Liver (tissue), 8 donors: ENCODE measurements at regions not wholly inside any gene's neighbourhood (a gene's known extent, or its start where the extent isn't known, plus 50 kb on each side); places are given as distances from the start of the nearest gene placed in this dataset.

Experiments
- DNase-seq: peaks from one replicate; pipeline ENCODE4 v3.0.0-alpha.2; 2017; ENCODE audit warnings: low spot score
- H3K27ac ChIP-seq, 2 donors: one replicate each; pipeline ENCODE4 v1.7.0; 2013; ENCODE audit warnings: inconsistent platforms in 2 of 2, low read length in 2 of 2, control low read depth in 1 of 2, low read depth in 1 of 2, mild to moderate bottlenecking in 1 of 2
- H3K27me3 ChIP-seq, 4 donors: one replicate each; pipeline versions ENCODE4 v1.6.1 to v1.7.0; 2013; ENCODE audit warnings: low read length in 3 of 4, inconsistent platforms in 1 of 4, mild to moderate bottlenecking in 1 of 4, moderate library complexity in 1 of 4; ENCODE audit not compliant: control insufficient read depth in 4 of 4, insufficient read depth in 4 of 4
- H3K36me3 ChIP-seq, 4 donors: one replicate each; pipeline versions ENCODE4 v1.6.1 to v1.7.0; 2013; ENCODE audit warnings: low read length in 3 of 4, mild to moderate bottlenecking in 3 of 4, low read depth in 1 of 4, moderate library complexity in 1 of 4; ENCODE audit not compliant: control insufficient read depth in 4 of 4, insufficient read depth in 3 of 4
- H3K4me1 ChIP-seq, 4 donors: one replicate each; pipeline versions ENCODE4 v1.6.1 to v1.7.0; 2013; ENCODE audit warnings: low read length in 3 of 4, mild to moderate bottlenecking in 3 of 4, moderate library complexity in 1 of 4; ENCODE audit not compliant: control insufficient read depth in 4 of 4, insufficient read depth in 4 of 4
- H3K4me3 ChIP-seq, 3 donors: one replicate each; pipeline versions ENCODE4 v1.6.1 to v1.7.0; 2013; ENCODE audit warnings: low read length in 3 of 3, control low read depth in 1 of 3, low read depth in 1 of 3, mild to moderate bottlenecking in 1 of 3
- H3K9ac ChIP-seq, 2 donors: one replicate each; pipeline ENCODE4 v1.7.0; 2013; ENCODE audit warnings: low read length in 2 of 2, mild to moderate bottlenecking in 2 of 2, moderate library complexity in 2 of 2, control low read depth in 1 of 2, low read depth in 1 of 2
- H3K9me3 ChIP-seq, 4 donors: one replicate each; pipeline versions ENCODE4 v1.6.1 to v1.7.0; 2013; ENCODE audit warnings: low read length in 3 of 4; ENCODE audit not compliant: control insufficient read depth in 4 of 4
- FOXA1 ChIP-seq: IDR thresholded peaks from 2 replicates; pipeline ENCODE4 v1.6.1; 2016; ENCODE audit warnings: antibody characterized with exemption
- GABPA ChIP-seq, 2 donors: IDR thresholded peaks in 1 of 2; conservative IDR thresholded peaks in 1 of 2; 2 replicates each; pipeline ENCODE4 v1.6.1; 2016; ENCODE audit warnings: antibody characterized with exemption in 2 of 2, mild to moderate bottlenecking in 1 of 2, moderate library complexity in 1 of 2
- HNF4A ChIP-seq, 2 donors: conservative IDR thresholded peaks; 2 replicates each; pipeline ENCODE4 v1.6.1; 2016; ENCODE audit warnings: antibody characterized with exemption in 2 of 2, mild to moderate bottlenecking in 2 of 2
- JUND ChIP-seq, 2 donors: IDR thresholded peaks; 2 replicates each; pipeline ENCODE4 v1.6.1; 2016; ENCODE audit warnings: antibody characterized with exemption in 2 of 2
- NR2F2 ChIP-seq: IDR thresholded peaks from 2 replicates; pipeline ENCODE4 v1.6.1; 2016; ENCODE audit warnings: antibody characterized with exemption
- RAD21 ChIP-seq, 2 donors: IDR thresholded peaks; 2 replicates each; pipeline ENCODE4 v1.6.1; 2016; ENCODE audit warnings: antibody characterized with exemption in 2 of 2, mild to moderate bottlenecking in 2 of 2
- RXRA ChIP-seq, 2 donors: IDR thresholded peaks; 2 replicates each; pipeline ENCODE4 v1.6.1; 2017 to 2018; ENCODE audit warnings: antibody characterized with exemption in 2 of 2, mild to moderate bottlenecking in 1 of 2
- SP1 ChIP-seq: IDR thresholded peaks from 2 replicates; pipeline ENCODE4 v1.6.1; 2018; ENCODE audit warnings: antibody characterized with exemption, mild to moderate bottlenecking
- TAF1 ChIP-seq: conservative IDR thresholded peaks from 2 replicates; pipeline ENCODE4 v1.6.1; 2016; ENCODE audit warnings: antibody characterized with exemption, mild to moderate bottlenecking
- YY1 ChIP-seq: IDR thresholded peaks from 2 replicates; pipeline ENCODE4 v1.6.1; 2016; ENCODE audit warnings: antibody characterized with exemption, mild to moderate bottlenecking
- WGBS: extraction: QIAGEN DNeasy Blood & Tissue Kit; methylation state at CpG from one replicate; pipeline ENCODE4 v1.1.7; 2013; 5-methylcytosine and 5-hydroxymethylcytosine counted together
- TF ChIP-seq, protein P1 (sequence below): IDR thresholded peaks from 2 replicates; pipeline ENCODE4 v1.6.1; 2016; ENCODE audit warnings: antibody characterized with exemption
- TF ChIP-seq, protein P2 (sequence below): IDR thresholded peaks from 2 replicates; pipeline ENCODE4 v1.6.1; 2016; ENCODE audit warnings: antibody characterized with exemption
- TF ChIP-seq, protein P3 (sequence below): fragments of 150-350 bp; IDR thresholded peaks from 2 replicates; pipeline ENCODE4 v1.5.1; 2017; ENCODE audit warnings: improper control_type of control experiment, low read depth, low read length; ENCODE audit not compliant: missing input control
- TF ChIP-seq, protein P4 (sequence below): IDR thresholded peaks from 2 replicates; pipeline ENCODE4 v1.6.1; 2016; ENCODE audit warnings: antibody characterized with exemption
- TF ChIP-seq, protein P5 (sequence below): IDR thresholded peaks from 2 replicates; pipeline ENCODE4 v1.6.1; 2016; ENCODE audit warnings: antibody characterized with exemption, mild to moderate bottlenecking
- donor health status: healthy.
- donor health status: healthy.
- donor health status: healthy.
- donor health status: healthy.
- donor health status: healthy.

DNA sequence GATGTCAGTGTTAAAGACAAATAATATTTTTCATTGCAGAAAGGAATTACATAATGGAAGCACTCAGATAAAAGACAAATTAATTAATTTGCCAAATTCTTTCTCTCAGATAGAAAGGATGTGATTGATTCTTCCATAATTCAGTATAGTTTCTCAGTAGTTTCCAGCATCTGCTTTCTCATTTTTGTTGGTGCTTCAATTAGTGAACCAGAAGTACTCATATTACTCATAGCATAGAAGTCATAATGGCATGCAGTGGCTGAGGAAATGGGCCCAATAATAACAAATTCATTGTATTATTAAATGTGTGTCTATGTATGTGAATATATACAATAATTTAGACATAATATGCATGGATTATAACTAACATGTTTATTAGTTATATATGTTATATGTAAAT lies 393.3 kb upstream of the TRAM1L1 start:
- H3K36me3 ChIP-seq, result no peaks in the 10 kb centered on the region
- TF ChIP-seq YY1, result no peak
- no peak for TF ChIP-seq FOXA1
- TF ChIP-seq, protein P1, sequence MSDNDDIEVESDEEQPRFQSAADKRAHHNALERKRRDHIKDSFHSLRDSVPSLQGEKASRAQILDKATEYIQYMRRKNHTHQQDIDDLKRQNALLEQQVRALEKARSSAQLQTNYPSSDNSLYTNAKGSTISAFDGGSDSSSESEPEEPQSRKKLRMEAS, result no peak
- TF ChIP-seq, protein P2, sequence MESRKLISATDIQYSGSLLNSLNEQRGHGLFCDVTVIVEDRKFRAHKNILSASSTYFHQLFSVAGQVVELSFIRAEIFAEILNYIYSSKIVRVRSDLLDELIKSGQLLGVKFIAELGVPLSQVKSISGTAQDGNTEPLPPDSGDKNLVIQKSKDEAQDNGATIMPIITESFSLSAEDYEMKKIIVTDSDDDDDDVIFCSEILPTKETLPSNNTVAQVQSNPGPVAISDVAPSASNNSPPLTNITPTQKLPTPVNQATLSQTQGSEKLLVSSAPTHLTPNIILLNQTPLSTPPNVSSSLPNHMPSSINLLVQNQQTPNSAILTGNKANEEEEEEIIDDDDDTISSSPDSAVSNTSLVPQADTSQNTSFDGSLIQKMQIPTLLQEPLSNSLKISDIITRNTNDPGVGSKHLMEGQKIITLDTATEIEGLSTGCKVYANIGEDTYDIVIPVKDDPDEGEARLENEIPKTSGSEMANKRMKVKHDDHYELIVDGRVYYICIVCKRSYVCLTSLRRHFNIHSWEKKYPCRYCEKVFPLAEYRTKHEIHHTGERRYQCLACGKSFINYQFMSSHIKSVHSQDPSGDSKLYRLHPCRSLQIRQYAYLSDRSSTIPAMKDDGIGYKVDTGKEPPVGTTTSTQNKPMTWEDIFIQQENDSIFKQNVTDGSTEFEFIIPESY, result no peak
- TF ChIP-seq, protein P3, sequence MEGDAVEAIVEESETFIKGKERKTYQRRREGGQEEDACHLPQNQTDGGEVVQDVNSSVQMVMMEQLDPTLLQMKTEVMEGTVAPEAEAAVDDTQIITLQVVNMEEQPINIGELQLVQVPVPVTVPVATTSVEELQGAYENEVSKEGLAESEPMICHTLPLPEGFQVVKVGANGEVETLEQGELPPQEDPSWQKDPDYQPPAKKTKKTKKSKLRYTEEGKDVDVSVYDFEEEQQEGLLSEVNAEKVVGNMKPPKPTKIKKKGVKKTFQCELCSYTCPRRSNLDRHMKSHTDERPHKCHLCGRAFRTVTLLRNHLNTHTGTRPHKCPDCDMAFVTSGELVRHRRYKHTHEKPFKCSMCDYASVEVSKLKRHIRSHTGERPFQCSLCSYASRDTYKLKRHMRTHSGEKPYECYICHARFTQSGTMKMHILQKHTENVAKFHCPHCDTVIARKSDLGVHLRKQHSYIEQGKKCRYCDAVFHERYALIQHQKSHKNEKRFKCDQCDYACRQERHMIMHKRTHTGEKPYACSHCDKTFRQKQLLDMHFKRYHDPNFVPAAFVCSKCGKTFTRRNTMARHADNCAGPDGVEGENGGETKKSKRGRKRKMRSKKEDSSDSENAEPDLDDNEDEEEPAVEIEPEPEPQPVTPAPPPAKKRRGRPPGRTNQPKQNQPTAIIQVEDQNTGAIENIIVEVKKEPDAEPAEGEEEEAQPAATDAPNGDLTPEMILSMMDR, result no peak
- TF ChIP-seq, protein P4, sequence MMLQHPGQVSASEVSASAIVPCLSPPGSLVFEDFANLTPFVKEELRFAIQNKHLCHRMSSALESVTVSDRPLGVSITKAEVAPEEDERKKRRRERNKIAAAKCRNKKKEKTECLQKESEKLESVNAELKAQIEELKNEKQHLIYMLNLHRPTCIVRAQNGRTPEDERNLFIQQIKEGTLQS, result no peak

DNA sequence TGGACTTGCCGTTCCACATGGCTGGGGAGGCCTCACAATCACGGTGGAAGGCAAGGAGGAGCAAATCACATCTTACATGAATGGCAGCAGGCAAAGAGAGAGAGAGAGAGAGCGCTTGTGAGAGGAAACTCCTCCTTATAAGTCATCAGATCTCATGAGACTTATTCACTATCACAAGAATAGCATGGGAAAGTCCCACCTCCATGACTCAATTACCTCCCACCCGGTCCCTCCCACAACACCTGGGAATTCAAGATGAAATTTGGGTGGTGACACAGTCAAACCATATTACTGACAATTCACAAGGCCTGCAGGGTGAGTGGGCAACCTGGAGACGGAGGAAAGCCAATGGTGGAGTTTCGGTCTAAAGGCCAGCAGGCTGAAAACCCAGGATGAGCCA lies 394.3 kb upstream of the TRAM1L1 start:
- H3K4me1 ChIP-seq, result no peaks in the 10 kb centered on the region
- H3K27me3 ChIP-seq, result no peaks in the 10 kb centered on the region
- H3K27ac ChIP-seq, result no peak overlapping the region
- no peaks in the 10 kb centered on the region for H3K9me3 ChIP-seq
- no peak overlapping the region for H3K4me3 ChIP-seq
- WGBS, result 80% methylated on average over 6 of the region's 6 CpGs
- no peaks in the 10 kb centered on the region for H3K36me3 ChIP-seq
- no peak for DNase-seq
- H3K9ac ChIP-seq, result no peak overlapping the region
- TF ChIP-seq NR2F2, result no peak
- no peak for TF ChIP-seq TAF1
- TF ChIP-seq FOXA1, result no peak
- TF ChIP-seq, protein P4, result no peak
- no peak for TF ChIP-seq RXRA (IDR thresholded peaks at IDR 0.05)
- TF ChIP-seq GABPA (IDR thresholded peaks at IDR 0.05 in 1 of 2, conservative IDR thresholded peaks at IDR 0.05 in 1 of 2), result no peak
- TF ChIP-seq, protein P5, sequence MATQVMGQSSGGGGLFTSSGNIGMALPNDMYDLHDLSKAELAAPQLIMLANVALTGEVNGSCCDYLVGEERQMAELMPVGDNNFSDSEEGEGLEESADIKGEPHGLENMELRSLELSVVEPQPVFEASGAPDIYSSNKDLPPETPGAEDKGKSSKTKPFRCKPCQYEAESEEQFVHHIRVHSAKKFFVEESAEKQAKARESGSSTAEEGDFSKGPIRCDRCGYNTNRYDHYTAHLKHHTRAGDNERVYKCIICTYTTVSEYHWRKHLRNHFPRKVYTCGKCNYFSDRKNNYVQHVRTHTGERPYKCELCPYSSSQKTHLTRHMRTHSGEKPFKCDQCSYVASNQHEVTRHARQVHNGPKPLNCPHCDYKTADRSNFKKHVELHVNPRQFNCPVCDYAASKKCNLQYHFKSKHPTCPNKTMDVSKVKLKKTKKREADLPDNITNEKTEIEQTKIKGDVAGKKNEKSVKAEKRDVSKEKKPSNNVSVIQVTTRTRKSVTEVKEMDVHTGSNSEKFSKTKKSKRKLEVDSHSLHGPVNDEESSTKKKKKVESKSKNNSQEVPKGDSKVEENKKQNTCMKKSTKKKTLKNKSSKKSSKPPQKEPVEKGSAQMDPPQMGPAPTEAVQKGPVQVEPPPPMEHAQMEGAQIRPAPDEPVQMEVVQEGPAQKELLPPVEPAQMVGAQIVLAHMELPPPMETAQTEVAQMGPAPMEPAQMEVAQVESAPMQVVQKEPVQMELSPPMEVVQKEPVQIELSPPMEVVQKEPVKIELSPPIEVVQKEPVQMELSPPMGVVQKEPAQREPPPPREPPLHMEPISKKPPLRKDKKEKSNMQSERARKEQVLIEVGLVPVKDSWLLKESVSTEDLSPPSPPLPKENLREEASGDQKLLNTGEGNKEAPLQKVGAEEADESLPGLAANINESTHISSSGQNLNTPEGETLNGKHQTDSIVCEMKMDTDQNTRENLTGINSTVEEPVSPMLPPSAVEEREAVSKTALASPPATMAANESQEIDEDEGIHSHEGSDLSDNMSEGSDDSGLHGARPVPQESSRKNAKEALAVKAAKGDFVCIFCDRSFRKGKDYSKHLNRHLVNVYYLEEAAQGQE, result no peak
- no peak for TF ChIP-seq YY1
- no peak for TF ChIP-seq RAD21 (IDR thresholded peaks at IDR 0.05)
- TF ChIP-seq, protein P3, result no peak
- no peak for TF ChIP-seq SP1
- no peak for TF ChIP-seq HNF4A (conservative IDR thresholded peaks at IDR 0.05)
- TF ChIP-seq, protein P1, result no peak
- no peak for TF ChIP-seq JUND (IDR thresholded peaks at IDR 0.05)

More for the DNA sequence above, 393.3 kb upstream of the TRAM1L1 start:
- Histone ChIP-seq H3K9ac (no peak overlapping the region), H3K4me3 (no peak overlapping the region), H3K9me3 (no peaks in the 10 kb centered on the region), H3K27me3 (no peaks in the 10 kb centered on the region), H3K27ac (no peak overlapping the region), H3K4me1 (no peaks in the 10 kb centered on the region)
- DNase-seq, result no peak
